Mesenchymal stem cell (in vitro differentiated cells and primary cell): ENCODE measurements at regions not wholly inside any gene's neighbourhood (a gene's known extent, or its start where the extent isn't known, plus 50 kb on each side); places are given as distances from the start of the nearest gene placed in this dataset.

Experiments
- DNase-seq: peaks from one replicate; pipeline ENCODE4 v3.0.0-alpha.2; 2013
- H2AFZ ChIP-seq: one replicate; pipeline ENCODE4 v1.6.1; 2013; ENCODE audit warnings: low read depth, mild to moderate bottlenecking, control low read depth, inconsistent platforms, low read length, moderate library complexity
- H2AK5ac ChIP-seq: 2 replicates; pipeline ENCODE4 v1.6.1; 2013; ENCODE audit warnings: low read length, moderate library complexity, mild to moderate bottlenecking, inconsistent platforms; ENCODE audit not compliant: severe bottlenecking
- H2BK120ac ChIP-seq: one replicate; pipeline ENCODE4 v1.6.1; 2013; ENCODE audit warnings: low read depth, mild to moderate bottlenecking, inconsistent platforms, low read length, moderate library complexity
- H2BK12ac ChIP-seq, 2 experiments: one replicate each; pipeline ENCODE4 v1.6.1; 2013; ENCODE audit warnings: inconsistent platforms in 2 of 2, low read length in 2 of 2, mild to moderate bottlenecking in 2 of 2, moderate library complexity in 2 of 2, control low read depth in 1 of 2
- H2BK15ac ChIP-seq: one replicate; pipeline ENCODE4 v1.6.1; 2013; ENCODE audit warnings: mild to moderate bottlenecking, low read depth, inconsistent platforms; ENCODE audit not compliant: poor library complexity, severe bottlenecking
- H2BK5ac ChIP-seq: 2 replicates; pipeline ENCODE4 v1.6.1; 2013; ENCODE audit warnings: low read depth, mild to moderate bottlenecking, low read length, control low read depth, inconsistent platforms; ENCODE audit not compliant: poor library complexity, severe bottlenecking
- H3K14ac ChIP-seq, 2 experiments: one replicate each; pipeline ENCODE4 v1.6.1; 2013; ENCODE audit warnings: inconsistent platforms in 2 of 2, low read length in 2 of 2, control low read depth in 1 of 2, mild to moderate bottlenecking in 1 of 2, moderate library complexity in 1 of 2
- H3K18ac ChIP-seq, 2 experiments: one replicate each; pipeline ENCODE4 v1.6.1; 2013; ENCODE audit warnings: inconsistent platforms in 2 of 2, low read length in 2 of 2, control low read depth in 1 of 2, low read depth in 1 of 2, mild to moderate bottlenecking in 1 of 2
- H3K23ac ChIP-seq, 2 experiments: one replicate each; pipeline ENCODE4 v1.6.1; 2013; ENCODE audit warnings: inconsistent platforms in 2 of 2, low read length in 2 of 2, mild to moderate bottlenecking in 2 of 2, moderate library complexity in 2 of 2, control low read depth in 1 of 2
- H3K27ac ChIP-seq: 2 replicates; pipeline ENCODE4 v1.5.1; 2013; ENCODE audit warnings: mild to moderate bottlenecking, moderate library complexity, low read length, control low read depth, inconsistent platforms; ENCODE audit not compliant: poor library complexity, severe bottlenecking
- H3K27me3 ChIP-seq, 2 experiments: 2 replicates each; pipeline versions ENCODE4 v1.6.1 to v1.7.0; 2013; ENCODE audit warnings: low read length in 2 of 2, mild to moderate bottlenecking in 2 of 2, moderate library complexity in 2 of 2, control low read depth in 1 of 2, inconsistent platforms in 1 of 2; ENCODE audit not compliant: control insufficient read depth in 1 of 2, insufficient read depth in 1 of 2
- H3K36me3 ChIP-seq, 2 experiments: 2 replicates each; pipeline versions ENCODE4 v1.6.1 to v1.7.0; 2013; ENCODE audit warnings: low read length in 2 of 2, control low read depth in 1 of 2, inconsistent platforms in 1 of 2, low read depth in 1 of 2, mild to moderate bottlenecking in 1 of 2; ENCODE audit not compliant: insufficient read depth in 2 of 2, control insufficient read depth in 1 of 2
- H3K4ac ChIP-seq, 2 experiments: one replicate each; pipeline ENCODE4 v1.6.1; 2013; ENCODE audit warnings: inconsistent platforms in 2 of 2, low read length in 2 of 2, mild to moderate bottlenecking in 2 of 2, moderate library complexity in 2 of 2, control low read depth in 1 of 2, low read depth in 1 of 2
- H3K4me1 ChIP-seq: 2 replicates; pipeline ENCODE4 v1.6.1; 2013; ENCODE audit warnings: low read depth, low read length, control low read depth; ENCODE audit not compliant: control insufficient read depth, insufficient read depth
- H3K4me2 ChIP-seq: 2 replicates; pipeline ENCODE4 v1.6.1; 2013; ENCODE audit warnings: low read length, mild to moderate bottlenecking, inconsistent platforms; ENCODE audit not compliant: poor library complexity, severe bottlenecking
- H3K4me3 ChIP-seq, 2 experiments: 2 replicates each; pipeline versions ENCODE4 v1.5.1 to v1.7.0; 2013; ENCODE audit warnings: low read length in 2 of 2, mild to moderate bottlenecking in 2 of 2, control low read depth in 1 of 2, low read depth in 1 of 2; ENCODE audit not compliant: insufficient read depth in 1 of 2
- H3K79me1 ChIP-seq: replicated peaks from 2 replicates; pipeline ENCODE4 v1.6.1; 2013; ENCODE audit warnings: mild to moderate bottlenecking, control low read depth, low read length, inconsistent platforms; ENCODE audit not compliant: poor library complexity, severe bottlenecking
- H3K9ac ChIP-seq: 2 replicates; pipeline ENCODE4 v1.7.0; 2013; ENCODE audit warnings: mild to moderate bottlenecking, low read length, moderate library complexity
- H3K9me3 ChIP-seq: 2 replicates; pipeline ENCODE4 v1.7.0; 2013; ENCODE audit warnings: mild to moderate bottlenecking, low read length; ENCODE audit not compliant: control insufficient read depth
- H4K8ac ChIP-seq: one replicate; pipeline ENCODE4 v1.6.1; 2013; ENCODE audit warnings: inconsistent platforms, mild to moderate bottlenecking, low read length, moderate library complexity
- H4K91ac ChIP-seq: one replicate; pipeline ENCODE4 v1.6.1; 2013; ENCODE audit warnings: mild to moderate bottlenecking, low read length, inconsistent platforms
- WGBS: methylation state at CpG from one replicate; pipeline ENCODE4 v1.1.7; 2013; ENCODE audit warnings: mixed read lengths; 5-methylcytosine and 5-hydroxymethylcytosine counted together

DNA sequence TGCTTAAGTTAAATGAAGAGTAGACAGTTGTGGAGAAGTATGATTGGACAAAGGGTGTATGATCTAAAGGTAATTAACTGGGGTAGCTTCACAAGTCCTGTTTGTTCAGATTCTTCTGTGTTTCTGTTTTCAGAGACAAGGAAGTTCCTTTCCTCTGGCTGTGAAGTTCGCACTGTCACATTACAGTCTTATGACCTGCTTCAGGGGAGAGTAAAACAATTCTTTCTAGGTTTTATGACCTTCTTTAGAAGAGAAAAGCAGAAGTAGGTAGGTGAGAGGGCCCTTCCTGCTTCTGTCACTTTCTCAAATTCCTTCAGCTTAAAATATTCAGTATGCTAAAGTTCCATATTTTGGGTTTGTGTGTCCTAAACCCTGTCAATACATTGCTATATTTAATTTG lies 211.9 kb downstream of the SOX3 start:
- no peak overlapping the region for H3K14ac ChIP-seq
- no peaks in the 10 kb centered on the region for H3K9me3 ChIP-seq
- no peak overlapping the region for H3K23ac ChIP-seq
- no peak overlapping the region for H3K18ac ChIP-seq
- no peak overlapping the region for H3K27ac ChIP-seq
- no peak overlapping the region for H4K8ac ChIP-seq
- no peak overlapping the region for H3K4me3 ChIP-seq
- H3K9ac ChIP-seq = no peak overlapping the region
- no peak overlapping the region for H2AFZ ChIP-seq
- no peak overlapping the region for H2BK15ac ChIP-seq
- no peak overlapping the region for H2BK5ac ChIP-seq
- no peaks in the 10 kb centered on the region for H3K4me1 ChIP-seq
- DNase-seq = no peak
- no peaks in the 10 kb centered on the region for H3K79me1 ChIP-seq
- H4K91ac ChIP-seq = no peak overlapping the region
- no peak overlapping the region for H3K4me2 ChIP-seq
- no peaks in the 10 kb centered on the region for H3K36me3 ChIP-seq
- H2BK120ac ChIP-seq = no peak overlapping the region
- H2BK12ac ChIP-seq = no peak overlapping the region
- 29% methylated on average over 1 of the region's 1 CpG for WGBS
- no peak overlapping the region for H2AK5ac ChIP-seq
- no peak overlapping the region for H3K4ac ChIP-seq
- H3K27me3 ChIP-seq = no peaks in the 10 kb centered on the region

DNA sequence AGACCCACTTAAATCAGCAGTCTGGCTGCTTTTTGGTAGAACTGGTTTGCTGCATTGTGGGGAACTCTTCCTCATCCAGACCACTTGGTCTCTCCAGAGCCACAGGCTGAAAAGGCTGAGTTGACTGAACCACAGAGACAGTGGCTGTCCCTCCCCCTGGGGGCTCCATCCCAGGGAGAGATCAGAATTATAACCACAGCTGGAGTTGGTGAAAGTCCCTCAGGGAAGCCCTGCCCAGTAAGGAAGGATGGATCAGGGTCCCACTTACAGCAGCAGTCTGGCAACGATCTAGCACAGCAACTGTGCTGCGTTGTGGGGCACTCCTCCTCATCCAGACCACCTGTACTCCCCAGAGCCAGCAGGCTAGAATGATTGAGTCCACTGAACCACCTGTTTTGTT lies 212.7 kb downstream of the SOX3 start:
- H3K18ac ChIP-seq = no peak overlapping the region
- no peaks in the 10 kb centered on the region for H3K36me3 ChIP-seq
- H3K4me1 ChIP-seq = no peaks in the 10 kb centered on the region
- DNase-seq = no peak
- no peak overlapping the region for H4K8ac ChIP-seq
- no peak overlapping the region for H2BK12ac ChIP-seq
- no peak overlapping the region for H3K14ac ChIP-seq
- H3K23ac ChIP-seq = no peak overlapping the region
- no CpG with 5 or more reads among the region's 2 CpGs for WGBS
- no peak overlapping the region for H2BK15ac ChIP-seq
- no peak overlapping the region for H3K4me2 ChIP-seq
- no peak overlapping the region for H2BK120ac ChIP-seq
- no peak overlapping the region for H3K4ac ChIP-seq
- no peak overlapping the region for H3K9ac ChIP-seq
- no peak overlapping the region for H2AFZ ChIP-seq
- H4K91ac ChIP-seq = no peak overlapping the region
- no peak overlapping the region for H3K4me3 ChIP-seq
- H3K9me3 ChIP-seq = no peaks in the 10 kb centered on the region
- no peak overlapping the region for H2BK5ac ChIP-seq
- H3K79me1 ChIP-seq = no peaks in the 10 kb centered on the region
- no peaks in the 10 kb centered on the region for H3K27me3 ChIP-seq
- H3K27ac ChIP-seq = no peak overlapping the region
- no peak overlapping the region for H2AK5ac ChIP-seq

GRCh38 chrX:140274811-140275525 lies 229.9 kb downstream of the SOX3 start:
- no peak overlapping the region for H3K4me3 ChIP-seq
- 21% methylated on average over 3 of the region's 3 CpGs for WGBS
- no peaks in the 10 kb centered on the region for H3K27me3 ChIP-seq
- peaks cover 9% of the 10 kb centered on the region for H3K9me3 ChIP-seq
- H3K36me3 ChIP-seq = no peaks in the 10 kb centered on the region
- no peak overlapping the region for H2AFZ ChIP-seq
- no peak overlapping the region for H3K4ac ChIP-seq
- H3K79me1 ChIP-seq = no peaks in the 10 kb centered on the region
- H3K4me2 ChIP-seq = no peak overlapping the region
- H3K23ac ChIP-seq = no peak overlapping the region
- H4K8ac ChIP-seq = no peak overlapping the region
- DNase-seq = peak; percentile 18
- H3K27ac ChIP-seq = peak overlapping the region; percentile 20
- no peak overlapping the region for H2BK12ac ChIP-seq
- no peak overlapping the region for H2BK120ac ChIP-seq
- H2BK15ac ChIP-seq = no peak overlapping the region
- H4K91ac ChIP-seq = no peak overlapping the region
- H3K9ac ChIP-seq = no peak overlapping the region
- peaks cover 5% of the 10 kb centered on the region for H3K4me1 ChIP-seq
- H2BK5ac ChIP-seq = no peak overlapping the region
- H3K18ac ChIP-seq = no peak overlapping the region
- H2AK5ac ChIP-seq = no peak overlapping the region
- no peak overlapping the region for H3K14ac ChIP-seq

DNA sequence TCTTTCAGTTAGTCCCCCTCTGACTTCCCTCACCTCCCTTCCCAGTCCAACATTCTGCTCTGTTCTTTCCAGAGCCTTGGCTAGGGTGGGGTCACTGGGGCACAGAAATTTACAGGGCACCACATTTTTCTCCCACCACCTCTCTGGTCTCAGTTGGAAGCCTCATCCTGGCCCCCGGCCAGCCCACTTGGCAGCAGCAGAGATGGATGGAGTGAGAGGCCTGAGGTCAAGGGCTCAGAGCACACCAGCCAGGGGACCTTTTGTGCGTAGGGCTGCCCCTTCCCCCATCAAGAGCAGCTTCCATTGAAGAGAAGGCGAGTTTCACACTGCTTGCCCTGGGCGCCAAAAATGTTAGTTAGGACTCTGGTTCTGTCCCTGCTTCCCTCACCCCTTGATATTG lies 230.9 kb downstream of the SOX3 start:
- no peak overlapping the region for H2BK12ac ChIP-seq
- no peak overlapping the region for H4K8ac ChIP-seq
- H3K27ac ChIP-seq = no peak overlapping the region
- H3K4ac ChIP-seq = no peak overlapping the region
- H2AFZ ChIP-seq = no peak overlapping the region
- no peak for DNase-seq
- H3K4me3 ChIP-seq = no peak overlapping the region
- H3K4me2 ChIP-seq = no peak overlapping the region
- WGBS = 51% methylated on average over 4 of the region's 4 CpGs
- no peaks in the 10 kb centered on the region for H3K79me1 ChIP-seq
- H2BK5ac ChIP-seq = no peak overlapping the region
- H2BK15ac ChIP-seq = no peak overlapping the region
- no peaks in the 10 kb centered on the region for H3K27me3 ChIP-seq
- H3K36me3 ChIP-seq = no peaks in the 10 kb centered on the region
- H2AK5ac ChIP-seq = no peak overlapping the region
- peaks cover 5% of the 10 kb centered on the region for H3K4me1 ChIP-seq
- no peak overlapping the region for H3K23ac ChIP-seq
- no peak overlapping the region for H4K91ac ChIP-seq
- peaks cover 9% of the 10 kb centered on the region for H3K9me3 ChIP-seq
- H3K18ac ChIP-seq = no peak overlapping the region
- H3K9ac ChIP-seq = no peak overlapping the region
- no peak overlapping the region for H3K14ac ChIP-seq
- H2BK120ac ChIP-seq = no peak overlapping the region
